ENCODE measurements at regions not wholly inside any gene's neighbourhood (a gene's known extent, or its start where the extent isn't known, plus 50 kb on each side); places are given as distances from the start of the nearest gene placed in this dataset.

DNA sequence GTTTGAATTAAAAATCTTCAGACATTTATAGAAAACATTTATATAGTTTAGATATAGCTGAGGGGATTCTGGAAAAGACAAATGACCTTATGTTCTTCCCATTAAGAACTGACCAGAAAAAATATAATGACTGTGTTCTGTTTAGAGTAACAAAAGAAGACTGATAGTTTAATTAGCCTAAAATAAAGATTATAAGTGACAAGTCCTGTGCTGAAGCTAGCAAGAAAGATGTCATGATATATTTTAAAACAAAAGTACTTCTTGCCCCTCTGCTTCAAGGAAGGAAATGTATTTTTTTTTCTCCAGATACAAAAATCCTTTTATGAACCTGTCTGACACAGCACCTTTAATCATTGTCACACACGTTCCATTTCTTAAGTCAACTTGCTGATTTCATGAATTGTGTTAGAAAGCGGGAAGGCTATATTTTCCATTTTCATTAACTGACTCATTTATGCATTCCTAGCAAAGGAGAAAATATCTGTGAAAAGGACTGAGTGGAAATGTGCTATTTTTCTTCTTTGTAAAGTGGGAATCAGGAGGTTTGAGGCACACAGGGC, 690.7 kb upstream of the GOT2 start:
- DNase-seq (ENCODE audit: low read depth in 2 of 2) = no peak

DNA sequence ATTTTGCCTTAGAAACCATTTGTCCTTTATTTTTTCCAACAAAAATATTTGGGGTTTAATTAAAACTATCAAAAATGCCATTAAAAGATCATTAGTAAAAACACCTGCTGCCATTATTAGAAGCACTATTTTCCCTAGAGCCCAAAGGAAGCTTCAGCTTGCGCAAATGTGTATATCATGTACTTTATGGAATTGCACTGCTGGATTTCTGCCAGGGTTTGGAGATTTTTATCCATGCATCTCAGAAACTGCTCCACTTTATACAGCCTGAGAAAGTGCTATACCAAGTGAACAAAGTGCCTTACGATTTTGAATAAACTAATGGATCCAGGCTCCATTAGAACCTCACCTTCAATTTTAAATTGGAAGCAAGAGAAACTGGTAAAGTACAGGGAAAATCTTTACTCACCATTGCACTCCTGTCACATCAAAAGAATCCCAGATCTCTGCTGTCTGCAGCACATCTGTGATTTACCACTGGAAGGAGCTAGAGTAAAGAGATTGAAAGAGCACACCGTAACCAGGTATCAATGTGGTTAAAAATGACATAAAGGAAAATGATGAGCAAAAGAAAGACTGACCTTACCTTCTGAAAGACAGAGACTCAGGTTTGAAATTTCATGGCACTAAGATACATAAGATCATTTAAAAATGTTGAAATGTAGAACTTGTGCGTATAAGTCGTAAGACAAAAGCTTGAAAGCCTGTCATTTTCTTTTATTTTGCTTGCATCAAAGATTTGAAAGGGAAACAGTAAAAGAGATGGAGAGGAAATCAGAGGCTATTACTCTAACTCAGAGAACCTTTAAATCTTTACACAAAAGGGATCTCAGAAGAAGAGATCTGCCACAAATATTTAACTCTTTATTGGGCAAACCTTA, 678.1 kb upstream of the GOT2 start:
- no peak for DNase-seq (ENCODE audit: low read depth in 2 of 2)

DNA sequence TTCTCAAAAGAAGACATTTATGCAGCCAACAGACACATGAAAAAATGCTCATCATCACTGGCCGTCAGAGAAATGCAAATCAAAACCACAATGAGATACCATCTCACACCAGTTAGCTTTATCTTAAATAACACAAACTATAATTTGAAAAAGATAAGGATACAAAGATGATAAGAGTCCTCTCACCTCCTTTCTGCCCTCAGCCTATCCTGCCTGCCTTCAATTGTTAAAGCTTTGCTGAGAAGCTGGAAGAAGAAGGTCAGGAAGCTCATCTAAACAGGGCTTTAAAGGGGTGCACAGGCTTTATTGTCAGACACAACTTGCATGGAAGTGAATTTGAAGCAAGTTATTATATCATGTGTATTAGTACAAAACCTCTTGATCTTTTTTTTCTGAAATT, 676.3 kb upstream of the GOT2 start:
- DNase-seq (ENCODE audit: low read depth in 2 of 2) = no peak

DNA sequence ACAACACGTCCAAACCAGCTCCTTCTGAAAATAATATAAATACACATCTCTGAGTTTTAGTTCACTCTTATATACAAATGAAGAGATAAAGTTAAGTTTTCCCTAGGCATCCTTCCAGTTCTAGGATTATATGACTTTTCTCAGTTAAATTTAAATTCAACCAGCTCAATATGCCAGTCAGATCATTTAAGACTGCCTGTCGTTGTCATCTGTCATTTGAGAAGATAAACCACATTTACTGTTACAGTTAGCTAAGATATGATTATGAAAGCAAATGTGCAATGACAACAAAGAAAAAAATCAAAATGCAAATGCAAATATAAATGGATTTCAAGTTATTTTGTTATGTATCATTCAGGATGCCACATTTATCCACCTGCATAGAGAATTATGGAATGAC, 671.7 kb upstream of the GOT2 start:
- DNase-seq (ENCODE audit: low read depth in 2 of 2) = no peak

DNA sequence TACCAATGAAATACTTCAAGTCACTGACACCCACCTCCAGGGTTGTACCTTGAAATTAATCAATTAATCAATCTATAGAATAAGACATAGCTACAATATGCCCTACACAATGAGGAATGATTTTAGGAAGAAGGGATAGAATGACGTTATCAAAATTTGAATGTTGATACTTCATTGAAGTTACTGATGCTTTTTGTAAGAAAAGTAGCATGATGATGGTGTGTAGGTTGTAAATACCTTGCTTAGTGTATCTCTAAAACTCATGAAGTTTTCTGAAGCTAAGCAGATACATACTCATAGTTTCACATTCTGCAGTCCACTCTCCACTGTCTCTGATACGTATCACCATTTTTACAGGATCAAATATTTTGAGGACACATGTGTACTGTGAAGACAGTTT, 670.4 kb upstream of the GOT2 start:
- DNase-seq (ENCODE audit: low read depth in 2 of 2) = no peak

DNA sequence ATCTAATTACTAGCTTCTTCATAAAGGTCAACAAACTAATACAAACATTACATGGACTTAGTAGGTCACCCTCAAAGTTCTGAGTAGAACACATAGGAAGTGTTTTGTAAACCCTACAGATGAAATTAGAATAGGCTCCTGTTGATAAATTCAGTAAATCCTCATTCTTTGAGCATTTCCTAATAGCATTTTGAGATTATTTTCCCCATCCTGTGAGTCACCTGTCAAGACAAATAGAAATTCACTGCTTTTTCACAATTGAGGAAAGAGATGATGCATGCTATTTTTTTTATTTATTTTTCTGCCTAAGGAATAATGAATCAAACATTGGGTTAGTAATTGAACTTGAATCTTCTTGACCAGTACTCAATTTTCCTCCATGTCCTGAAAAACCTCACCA, 666.7 kb upstream of the GOT2 start:
- DNase-seq (ENCODE audit: low read depth in 2 of 2) = no peak

DNA sequence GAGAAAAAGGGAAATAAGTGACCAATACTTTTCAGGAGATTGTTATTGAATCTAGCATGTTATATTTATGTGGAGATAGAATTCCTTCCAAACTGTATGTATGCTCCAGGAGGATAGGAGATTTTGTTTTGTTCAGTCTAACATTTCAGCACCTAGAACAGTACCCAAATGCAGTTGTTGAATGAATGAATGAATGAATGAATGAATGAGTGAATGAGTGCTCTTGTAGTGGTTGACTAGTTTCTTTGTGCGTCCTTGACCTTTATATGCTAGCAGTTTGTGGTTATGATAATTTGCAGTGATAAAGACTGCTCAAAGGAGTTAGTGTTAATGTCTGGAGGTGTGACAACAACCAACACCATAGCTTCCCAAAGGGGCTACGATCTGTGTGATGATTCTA, 663.5 kb upstream of the GOT2 start:
- no peak for DNase-seq (ENCODE audit: low read depth in 2 of 2)

DNA sequence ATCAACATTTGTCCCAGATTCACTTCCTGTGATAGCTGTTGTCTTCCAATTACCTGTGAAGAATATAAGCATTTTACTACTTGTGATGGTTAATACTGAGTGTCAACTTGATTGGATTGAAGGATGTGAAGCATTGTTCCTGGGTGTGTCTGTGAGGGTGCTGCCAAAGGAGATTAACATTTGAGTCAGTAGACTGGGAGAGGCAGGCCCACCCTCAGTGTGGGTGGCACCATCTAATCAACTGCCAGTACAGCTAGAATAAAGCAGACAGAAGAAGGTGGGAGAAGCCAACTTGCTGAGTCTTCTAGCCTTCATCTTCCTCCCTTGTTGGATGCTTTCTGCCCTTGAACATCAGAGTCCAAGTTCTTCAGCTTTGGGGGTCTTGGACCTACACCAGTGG, 660.4 kb upstream of the GOT2 start:
- no peak for DNase-seq (ENCODE audit: low read depth in 2 of 2)

DNA sequence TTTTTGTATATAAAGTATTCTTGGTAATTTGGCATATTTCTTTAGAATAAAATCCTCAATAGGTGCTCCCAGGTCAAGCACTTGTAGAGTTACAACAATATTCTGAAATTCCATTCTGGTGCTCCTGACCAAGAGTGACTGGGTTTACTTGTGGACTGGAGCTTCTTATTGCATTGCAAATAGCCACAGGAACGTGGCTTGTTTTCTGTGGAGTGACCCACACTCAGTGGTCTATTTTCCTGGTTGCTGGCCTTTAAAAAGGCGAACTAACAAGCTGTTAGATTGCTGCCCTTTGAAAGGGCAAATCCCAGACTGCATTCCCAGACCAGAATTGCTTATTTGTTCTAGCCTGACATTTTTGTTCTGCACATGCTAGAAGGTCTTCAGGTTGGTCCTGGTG, 658.8 kb upstream of the GOT2 start:
- no peak for DNase-seq (ENCODE audit: low read depth in 2 of 2)

DNA sequence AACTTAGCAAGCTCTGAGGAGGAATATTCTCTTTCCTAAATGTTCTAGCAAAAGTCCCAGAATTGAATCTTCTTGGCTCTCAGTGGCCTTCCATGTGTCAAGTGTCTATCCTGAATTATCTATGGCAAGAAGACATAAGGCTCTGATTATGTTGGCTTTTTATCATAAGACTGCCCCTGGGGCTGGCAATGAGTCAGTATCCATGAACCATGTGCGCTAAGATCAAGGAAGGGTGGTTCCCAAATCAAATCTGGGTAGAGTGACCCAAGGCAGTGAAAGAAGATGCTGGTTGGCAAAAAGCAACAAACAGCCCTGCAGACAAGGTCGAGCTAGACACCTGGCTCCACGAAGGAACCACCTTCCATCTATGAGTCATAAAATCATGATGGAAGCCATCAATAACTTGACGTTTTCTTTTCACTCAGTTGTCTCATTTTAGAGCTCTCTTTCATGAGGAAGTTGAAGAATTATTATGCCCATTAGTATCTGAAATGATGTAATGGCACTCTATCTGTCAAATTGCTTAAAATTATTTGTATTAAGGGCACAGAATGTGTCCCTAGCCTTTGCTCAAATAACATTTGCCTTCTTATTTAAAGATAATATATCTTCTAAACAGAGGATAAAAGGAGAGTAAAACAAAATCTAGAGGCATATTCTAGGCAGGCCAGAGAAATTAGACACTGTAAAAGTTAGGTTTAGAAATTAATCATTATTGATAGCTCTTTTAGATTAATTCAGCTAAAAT, 657.7 kb upstream of the GOT2 start:
- DNase-seq (ENCODE audit: low read depth in 2 of 2) = no peak

DNA sequence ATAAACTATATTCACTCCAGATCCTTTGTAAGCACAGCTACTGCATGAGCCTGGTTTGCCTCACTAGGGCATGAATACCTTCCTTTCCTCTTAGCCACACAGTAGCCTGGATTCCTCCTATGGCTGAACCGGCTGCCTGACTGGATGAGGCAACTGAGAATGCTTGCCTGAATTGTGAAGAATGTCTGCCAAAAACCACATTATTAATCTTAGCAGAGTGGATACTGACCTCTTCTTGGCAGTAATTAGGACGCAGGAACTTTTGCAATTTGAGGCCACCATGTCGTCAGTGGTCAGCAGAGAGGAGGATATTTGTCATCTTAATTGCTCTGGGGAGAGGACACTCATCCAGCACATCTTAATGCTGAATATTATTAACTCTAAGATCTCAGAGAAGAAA, 651.8 kb upstream of the GOT2 start:
- DNase-seq (ENCODE audit: low read depth in 2 of 2) = no peak

DNA sequence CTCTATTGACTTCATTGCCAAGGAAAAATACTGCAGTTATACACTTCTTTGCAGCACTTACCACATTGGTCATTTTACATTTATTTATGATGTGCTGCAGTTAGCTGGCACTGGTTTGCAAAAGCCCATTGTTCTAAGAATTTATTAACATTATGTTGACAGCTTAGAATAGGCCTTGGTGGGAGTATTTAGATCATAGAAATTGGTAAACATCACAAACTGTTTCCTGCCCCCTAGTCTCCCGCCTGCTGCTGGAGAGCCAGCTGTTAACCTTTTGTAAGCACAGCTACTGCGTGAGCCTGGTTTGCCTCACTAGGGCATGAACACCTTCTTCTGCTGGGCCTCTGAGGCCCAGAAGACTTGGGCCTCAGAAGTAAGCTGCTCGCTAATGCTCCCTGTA, 651.4 kb upstream of the GOT2 start:
- no peak for DNase-seq (ENCODE audit: low read depth in 2 of 2)

DNA sequence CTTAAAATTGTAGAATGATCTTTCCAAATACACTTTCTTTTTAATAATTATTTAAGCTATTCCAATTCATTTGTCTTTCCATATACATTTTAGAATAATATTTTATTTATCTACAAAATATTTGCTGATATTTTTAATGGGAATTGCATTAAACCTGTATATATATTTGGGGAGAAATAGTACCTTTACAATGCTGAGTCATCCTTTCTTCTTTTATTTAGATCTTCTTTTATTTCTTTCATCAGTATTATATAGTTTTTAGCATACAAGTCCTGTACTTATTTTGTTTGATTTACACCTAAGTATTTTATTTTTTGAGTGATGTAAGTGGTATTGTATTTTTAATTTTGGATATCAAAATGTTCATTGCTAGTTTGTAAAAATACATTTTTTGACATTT, 639.5 kb upstream of the GOT2 start:
- no peak for DNase-seq (ENCODE audit: low read depth in 2 of 2)

DNA sequence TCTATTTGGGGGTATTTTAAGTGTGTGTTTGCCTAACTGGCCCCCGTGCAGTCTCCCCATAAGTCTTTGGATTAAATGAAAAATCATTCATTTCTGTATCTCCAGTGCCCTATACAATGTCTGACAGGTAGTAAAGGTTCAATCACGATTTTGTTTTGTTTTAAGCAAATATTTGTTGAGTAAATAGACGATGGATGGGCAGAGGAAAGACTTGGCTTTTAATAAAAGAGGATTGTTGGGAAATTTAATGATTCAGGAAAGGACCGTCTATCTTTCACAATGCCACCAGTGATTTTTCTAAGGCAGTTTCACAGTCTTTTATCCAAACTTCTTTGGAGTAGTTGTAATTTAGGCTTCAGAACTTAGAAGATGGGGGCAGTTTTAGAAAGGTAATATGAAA, 636.6 kb upstream of the GOT2 start:
- DNase-seq (ENCODE audit: low read depth in 2 of 2) = no peak

DNA sequence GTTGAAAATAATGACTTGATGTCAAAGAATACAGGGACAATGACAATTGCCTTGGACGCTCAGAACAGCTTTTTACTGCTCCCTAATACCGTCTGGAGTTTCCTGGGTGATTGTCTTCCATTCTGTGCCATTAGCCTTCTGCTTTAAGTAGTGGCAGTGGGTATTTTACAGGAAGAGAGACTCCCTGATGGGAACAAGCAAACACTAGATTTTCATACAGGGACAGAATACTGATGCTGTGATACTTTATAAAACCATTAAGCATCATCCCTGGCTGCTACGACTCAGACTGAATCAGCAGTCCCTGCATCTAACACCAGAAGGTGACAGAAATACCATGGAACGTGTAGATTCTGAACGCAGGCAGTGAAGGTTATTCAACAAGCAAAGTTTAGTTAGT, 635.4 kb upstream of the GOT2 start:
- DNase-seq (ENCODE audit: low read depth in 2 of 2) = no peak

DNA sequence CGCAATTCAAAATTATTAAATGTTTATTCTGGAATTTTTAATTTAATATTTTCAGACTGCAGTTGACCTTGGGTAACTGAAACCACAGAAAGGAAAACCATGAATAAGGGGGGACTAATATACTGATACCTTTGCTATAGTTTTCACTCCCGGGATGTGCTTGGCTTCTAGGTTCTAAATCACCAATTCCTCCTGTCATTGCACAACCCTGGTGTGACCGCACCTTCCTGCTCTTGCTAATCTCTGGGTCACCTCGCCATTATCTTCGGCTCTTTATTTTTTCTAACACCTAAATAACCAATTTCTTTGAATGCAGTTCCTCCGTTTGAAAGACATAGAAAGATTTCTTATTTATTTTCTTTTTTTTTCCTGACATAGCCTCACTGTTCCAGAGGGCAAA, 634.5 kb upstream of the GOT2 start:
- DNase-seq (ENCODE audit: low read depth in 2 of 2) = no peak

DNA sequence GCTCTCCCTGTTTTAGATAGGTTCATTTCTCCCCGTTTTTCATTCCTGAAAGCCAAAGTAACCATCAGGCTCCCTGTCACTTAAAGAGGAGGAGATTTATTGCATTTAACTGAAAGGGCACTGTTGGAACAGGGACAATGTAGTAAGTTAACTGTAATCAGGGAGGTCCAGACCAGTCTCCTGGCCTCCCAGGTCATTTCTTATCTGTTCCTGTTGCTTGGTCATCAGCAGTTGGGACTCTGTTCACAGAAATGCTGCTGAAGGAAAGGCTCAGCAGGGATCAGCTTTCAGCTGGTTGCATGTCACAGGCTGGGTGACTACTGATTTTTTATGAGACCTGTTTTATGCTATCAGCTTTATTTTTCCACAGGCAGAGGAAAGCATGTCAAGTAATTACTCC, 622.6 kb upstream of the GOT2 start:
- no peak for DNase-seq (ENCODE audit: low read depth in 2 of 2)

DNA sequence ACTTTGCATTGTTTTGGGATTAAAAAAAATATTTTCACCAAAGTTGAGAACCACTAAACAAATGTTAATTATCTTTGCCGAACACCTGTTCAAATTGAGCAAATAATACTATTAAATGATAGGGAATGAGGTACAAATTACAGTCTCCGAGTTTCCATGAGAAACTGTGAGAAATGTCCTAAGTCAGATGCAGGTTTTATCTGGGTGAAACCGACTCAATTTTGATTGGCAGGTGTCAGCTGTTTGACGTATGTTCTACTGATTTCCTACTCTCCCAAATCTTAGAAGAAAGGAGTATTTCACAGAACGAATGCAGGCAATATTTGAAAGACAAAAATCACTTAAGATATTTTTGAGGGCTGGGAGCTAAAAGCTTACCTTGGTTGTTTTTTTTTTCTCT, 622.0 kb upstream of the GOT2 start:
- no peak for DNase-seq (ENCODE audit: low read depth in 2 of 2)

DNA sequence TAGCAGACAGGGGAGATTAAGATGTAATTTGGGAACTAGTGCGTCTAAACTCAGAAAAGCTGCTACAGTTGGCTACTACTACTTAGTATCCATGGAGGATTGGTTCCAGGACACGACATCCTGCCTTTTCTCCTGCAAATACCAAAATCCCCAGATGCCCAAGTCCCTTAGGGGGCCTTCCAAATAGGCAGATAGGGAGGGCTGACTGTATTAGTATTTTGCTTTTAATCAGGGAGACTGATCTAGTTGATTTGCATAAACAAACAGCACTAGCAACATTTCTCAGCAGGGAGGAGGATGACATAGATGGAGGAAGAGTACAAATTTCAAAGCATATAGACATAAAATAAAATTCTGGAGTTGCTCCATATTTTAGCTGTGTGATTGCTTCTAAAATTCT, 621.6 kb upstream of the GOT2 start:
- DNase-seq (ENCODE audit: low read depth in 2 of 2) = no peak

DNA sequence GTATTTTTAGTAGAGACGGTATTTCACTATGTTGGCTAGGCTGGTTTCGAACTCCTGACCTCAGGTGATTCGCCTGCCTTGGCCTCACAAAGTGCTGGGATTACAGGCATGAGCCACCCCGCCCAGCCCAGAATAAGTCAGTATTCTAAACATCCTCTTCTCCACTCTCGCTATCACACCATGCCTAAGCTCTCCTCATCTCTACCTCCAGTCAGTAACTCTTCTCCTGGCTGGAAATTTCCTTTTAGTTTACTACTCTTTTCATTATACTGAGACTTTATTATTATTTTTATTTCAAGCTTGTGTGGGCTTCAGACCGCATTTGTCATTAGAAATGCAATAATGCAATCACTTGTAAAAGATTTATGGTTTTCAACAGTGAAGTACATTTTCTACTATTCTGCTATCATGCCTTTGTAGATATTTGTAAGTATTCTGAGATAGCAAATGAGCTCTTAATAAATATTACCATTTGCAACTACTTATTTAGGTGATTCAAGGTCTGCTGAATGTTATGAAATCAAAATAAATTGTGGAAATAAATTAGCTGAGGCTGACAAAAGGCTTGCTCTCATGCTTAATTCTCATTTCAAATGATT, 617.3 kb upstream of the GOT2 start:
- DNase-seq (ENCODE audit: low read depth in 2 of 2) = no peak

DNA sequence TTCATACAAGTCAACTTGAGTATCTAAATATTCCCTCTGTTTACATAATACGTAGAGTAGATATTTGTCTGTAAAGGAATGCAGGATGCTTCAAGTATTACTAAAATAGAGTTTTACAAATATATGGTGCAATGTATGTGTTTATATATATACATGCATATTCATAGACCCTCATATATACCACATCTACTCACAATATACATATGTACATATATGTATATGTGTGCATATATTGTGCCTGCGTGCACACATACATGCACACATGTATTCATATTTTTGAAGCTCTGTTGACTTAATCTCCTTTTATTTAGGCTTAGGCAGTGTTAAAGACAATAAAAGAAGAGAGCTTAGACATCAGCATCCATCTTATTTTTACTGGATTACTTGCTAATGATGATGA, 616.6 kb upstream of the GOT2 start:
- no peak for DNase-seq (ENCODE audit: low read depth in 2 of 2)

DNA sequence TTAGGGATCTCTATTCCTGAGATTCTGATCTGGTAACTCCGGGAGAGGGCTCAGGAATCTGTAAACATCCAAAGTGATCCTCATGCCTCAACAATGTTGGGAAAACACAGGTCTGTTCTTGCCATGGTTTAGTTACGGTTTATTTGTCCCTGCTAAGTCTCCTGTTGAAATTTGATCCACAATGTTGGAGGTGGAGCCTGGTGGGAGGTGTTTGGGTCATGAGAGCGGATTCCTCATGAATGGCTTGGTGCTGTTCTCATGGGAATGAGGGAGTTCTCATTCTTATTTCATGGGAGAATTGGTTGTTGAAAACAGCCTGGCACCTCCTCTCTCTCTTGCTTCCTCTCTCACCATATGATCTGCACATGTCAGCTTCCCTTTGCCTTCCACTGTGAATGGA, 608.6 kb upstream of the GOT2 start:
- no peak for DNase-seq (ENCODE audit: low read depth in 2 of 2)

DNA sequence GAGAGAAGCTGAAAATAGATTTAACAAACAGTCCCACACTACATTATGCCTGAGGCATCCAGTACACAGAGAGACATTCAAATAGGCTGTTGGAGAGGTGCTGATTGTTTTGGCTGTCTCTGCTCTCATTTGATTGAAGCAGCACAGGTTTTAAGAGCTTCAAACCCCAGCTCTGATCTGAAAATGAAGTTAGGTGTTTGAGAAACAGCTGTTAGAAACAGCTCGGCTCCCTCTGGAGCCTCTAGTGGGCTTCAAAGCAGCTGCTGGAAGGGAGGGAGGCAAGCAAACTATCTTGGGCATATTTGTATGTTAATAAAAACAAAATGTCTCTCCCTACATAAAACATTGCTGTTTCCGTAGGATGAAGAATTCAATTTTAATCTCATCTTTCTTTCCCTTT, 607.3 kb upstream of the GOT2 start:
- DNase-seq (ENCODE audit: low read depth in 2 of 2) = no peak
